Prostate gland (tissue), 2 donors: ENCODE measurements at regions not wholly inside any gene's neighbourhood (a gene's known extent, or its start where the extent isn't known, plus 50 kb on each side); places are given as distances from the start of the nearest gene placed in this dataset.

ENCODE experiments used
- DNase-seq: peaks from one replicate; pipeline ENCODE4 v3.0.0-alpha.2; 2019; ENCODE audit warnings: low spot score
- H3K27ac ChIP-seq, 2 donors: fragments of 200-600 bp; sonication (generic); 2 replicates each; pipeline ENCODE4 v1.5.1; 2017 to 2019
- H3K27me3 ChIP-seq: fragments of 200-600 bp; sonication (generic); replicated peaks from 2 replicates; pipeline ENCODE4 v1.5.1; 2019; ENCODE audit not compliant: insufficient read depth
- H3K36me3 ChIP-seq, 2 donors: fragments of 200-600 bp; sonication (generic); 1 replicate in 1 of 2; 2 replicates in 1 of 2; pipeline versions ENCODE4 v1.5.1 to v1.8.1; 2017 to 2019
- H3K4me1 ChIP-seq: fragments of 200-600 bp; sonication (generic); replicated peaks from 2 replicates; pipeline ENCODE4 v1.5.1; 2019
- H3K4me3 ChIP-seq, 2 donors: fragments of 200-600 bp; sonication (generic); 2 replicates each; pipeline ENCODE4 v1.5.1; 2017 to 2019
- H3K9me3 ChIP-seq: fragments of 200-600 bp; sonication (generic); 2 replicates; pipeline ENCODE4 v1.5.1; 2017
- POLR2A ChIP-seq: fragments of 450-650 bp; IDR thresholded peaks from one replicate; pipeline ENCODE4 v1.6.1; 2016; ENCODE audit warnings: antibody characterized with exemption, mild to moderate bottlenecking
- POLR2AphosphoS5 ChIP-seq: sonication (generic); formaldehyde crosslinking; IDR thresholded peaks from one replicate; pipeline ENCODE4 v1.6.1; 2017; ENCODE audit warnings: antibody characterized with exemption
- WGBS: methylation state at CpG from one replicate; pipeline ENCODE4 v1.1.5; 2018; 5-methylcytosine and 5-hydroxymethylcytosine counted together
- intact Hi-C: fragments of 100-400 bp; cut with DNase I; formaldehyde crosslinking; loops from one replicate; pipeline ENCODE4 v1.14.2; 2022
- TF ChIP-seq, protein P1 (sequence below), 4 experiments: fragments of 200-600 bp in 2 of 4; fragments of 450-650 bp in 2 of 4; sonication (generic) in 2 of 4; IDR thresholded peaks; 1 replicate in 3 of 4; 2 replicates in 1 of 4; pipeline ENCODE4 v1.5.1; 2016 to 2019; ENCODE audit warnings: antibody characterized with exemption in 4 of 4, mild to moderate bottlenecking in 2 of 4, moderate library complexity in 2 of 4

DNA sequence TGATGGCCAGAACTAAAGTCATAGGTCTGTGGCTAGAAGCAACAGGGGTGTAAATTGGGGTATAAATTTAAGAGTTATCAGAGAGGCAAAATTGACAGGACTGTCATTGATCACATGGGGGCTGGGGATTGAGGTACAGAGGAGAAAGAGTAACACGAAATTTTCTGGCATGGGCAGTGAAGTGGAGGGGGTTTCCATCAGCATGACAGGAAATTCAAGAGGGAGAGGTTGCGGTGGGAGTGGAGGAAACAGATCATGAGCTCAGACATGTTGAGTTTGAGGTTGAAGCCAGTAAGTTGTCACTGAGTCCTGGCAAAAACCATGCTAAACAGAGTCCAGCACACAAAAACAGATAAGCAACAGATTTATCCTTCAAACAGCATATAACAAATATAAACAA lies 192.1 kb upstream of the TSC22D1 start:
- no peaks in the 10 kb centered on the region for H3K4me1 ChIP-seq
- no peak for DNase-seq
- no peak overlapping the region for H3K4me3 ChIP-seq
- no peak overlapping the region for H3K27ac ChIP-seq
- no peaks in the 10 kb centered on the region for H3K9me3 ChIP-seq
- 32% methylated on average over 2 of the region's 2 CpGs for WGBS
- TF ChIP-seq POLR2A (no peak), POLR2AphosphoS5 (no peak)
- TF ChIP-seq, protein P1, sequence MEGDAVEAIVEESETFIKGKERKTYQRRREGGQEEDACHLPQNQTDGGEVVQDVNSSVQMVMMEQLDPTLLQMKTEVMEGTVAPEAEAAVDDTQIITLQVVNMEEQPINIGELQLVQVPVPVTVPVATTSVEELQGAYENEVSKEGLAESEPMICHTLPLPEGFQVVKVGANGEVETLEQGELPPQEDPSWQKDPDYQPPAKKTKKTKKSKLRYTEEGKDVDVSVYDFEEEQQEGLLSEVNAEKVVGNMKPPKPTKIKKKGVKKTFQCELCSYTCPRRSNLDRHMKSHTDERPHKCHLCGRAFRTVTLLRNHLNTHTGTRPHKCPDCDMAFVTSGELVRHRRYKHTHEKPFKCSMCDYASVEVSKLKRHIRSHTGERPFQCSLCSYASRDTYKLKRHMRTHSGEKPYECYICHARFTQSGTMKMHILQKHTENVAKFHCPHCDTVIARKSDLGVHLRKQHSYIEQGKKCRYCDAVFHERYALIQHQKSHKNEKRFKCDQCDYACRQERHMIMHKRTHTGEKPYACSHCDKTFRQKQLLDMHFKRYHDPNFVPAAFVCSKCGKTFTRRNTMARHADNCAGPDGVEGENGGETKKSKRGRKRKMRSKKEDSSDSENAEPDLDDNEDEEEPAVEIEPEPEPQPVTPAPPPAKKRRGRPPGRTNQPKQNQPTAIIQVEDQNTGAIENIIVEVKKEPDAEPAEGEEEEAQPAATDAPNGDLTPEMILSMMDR (IDR thresholded peaks at IDR 0.05) = no peak
- no peaks in the 10 kb centered on the region for H3K27me3 ChIP-seq
- no peaks in the 10 kb centered on the region for H3K36me3 ChIP-seq
- intact Hi-C loops = no loop called here

DNA sequence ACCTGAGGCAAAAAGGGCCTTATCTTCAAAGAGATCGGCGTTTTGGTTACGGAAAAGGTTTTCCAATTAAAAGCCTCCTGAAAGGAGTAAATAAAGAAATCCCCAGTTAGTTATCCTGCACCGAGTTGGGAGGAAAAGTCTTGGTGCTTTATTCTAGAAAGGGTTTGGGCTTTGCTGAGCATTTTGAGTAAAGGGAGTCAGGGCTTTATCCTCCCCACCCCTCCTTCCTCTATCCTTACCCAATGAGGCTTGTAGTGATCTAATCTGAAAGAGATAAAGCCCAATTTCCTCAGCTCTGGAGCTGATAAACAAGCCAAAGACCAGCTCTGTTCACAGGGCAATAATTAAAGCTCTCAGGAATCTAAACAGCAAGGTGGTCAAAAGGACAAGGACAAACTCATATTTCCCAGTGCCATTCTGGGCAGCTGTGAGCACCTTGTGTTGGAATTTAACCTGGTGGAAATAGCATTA lies 188.9 kb upstream of the TSC22D1 start:
- Histone ChIP-seq H3K27ac (no peak overlapping the region), H3K36me3 (no peaks in the 10 kb centered on the region), H3K4me1 (peaks cover 6% of the 10 kb centered on the region), H3K9me3 (no peaks in the 10 kb centered on the region), H3K4me3 (no peak overlapping the region), H3K27me3 (no peaks in the 10 kb centered on the region)
- intact Hi-C loops = no loop called here
- WGBS = 43% methylated on average over 4 of the region's 4 CpGs
- no peak for DNase-seq
- TF ChIP-seq POLR2A (no peak), POLR2AphosphoS5 (no peak)
- TF ChIP-seq, protein P1 (IDR thresholded peaks at IDR 0.05) = no peak

DNA sequence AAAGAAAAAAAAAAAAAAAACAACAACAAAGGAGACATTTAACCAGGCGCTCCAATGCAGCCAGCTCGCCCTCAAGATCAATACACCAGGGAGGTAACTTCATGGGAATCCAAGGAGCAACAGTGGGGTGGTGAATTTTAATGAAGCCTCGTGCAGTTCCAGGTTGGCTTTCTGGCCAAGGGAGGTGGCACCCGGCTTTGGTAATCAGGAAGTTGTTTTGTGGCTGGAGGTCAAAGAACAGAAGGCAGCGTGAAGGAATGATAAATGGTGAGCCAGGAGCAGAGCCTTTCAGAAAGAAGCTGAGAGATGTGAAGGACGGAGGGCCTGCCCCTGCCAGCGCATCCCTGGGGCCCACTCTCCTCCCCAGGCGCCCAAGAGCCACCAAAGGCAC lies 188.2 kb upstream of the TSC22D1 start:
- H3K4me1 ChIP-seq = peaks cover 12% of the 10 kb centered on the region
- H3K36me3 ChIP-seq = no peaks in the 10 kb centered on the region
- no peaks in the 10 kb centered on the region for H3K9me3 ChIP-seq
- intact Hi-C loops = loop anchor here (5.0 kb wide), 1 partner anchor 88 kb away; no protein-coding TSS in a partner anchor
- no peak overlapping the region for H3K4me3 ChIP-seq
- H3K27ac ChIP-seq = no peak overlapping the region
- DNase-seq = peak; percentile 24
- WGBS = 37% methylated on average over 8 of the region's 8 CpGs
- TF ChIP-seq, protein P1 (IDR thresholded peaks at IDR 0.05) = no peak
- TF ChIP-seq POLR2A (no peak), POLR2AphosphoS5 (peak; percentile 9)
- H3K27me3 ChIP-seq = no peaks in the 10 kb centered on the region

DNA sequence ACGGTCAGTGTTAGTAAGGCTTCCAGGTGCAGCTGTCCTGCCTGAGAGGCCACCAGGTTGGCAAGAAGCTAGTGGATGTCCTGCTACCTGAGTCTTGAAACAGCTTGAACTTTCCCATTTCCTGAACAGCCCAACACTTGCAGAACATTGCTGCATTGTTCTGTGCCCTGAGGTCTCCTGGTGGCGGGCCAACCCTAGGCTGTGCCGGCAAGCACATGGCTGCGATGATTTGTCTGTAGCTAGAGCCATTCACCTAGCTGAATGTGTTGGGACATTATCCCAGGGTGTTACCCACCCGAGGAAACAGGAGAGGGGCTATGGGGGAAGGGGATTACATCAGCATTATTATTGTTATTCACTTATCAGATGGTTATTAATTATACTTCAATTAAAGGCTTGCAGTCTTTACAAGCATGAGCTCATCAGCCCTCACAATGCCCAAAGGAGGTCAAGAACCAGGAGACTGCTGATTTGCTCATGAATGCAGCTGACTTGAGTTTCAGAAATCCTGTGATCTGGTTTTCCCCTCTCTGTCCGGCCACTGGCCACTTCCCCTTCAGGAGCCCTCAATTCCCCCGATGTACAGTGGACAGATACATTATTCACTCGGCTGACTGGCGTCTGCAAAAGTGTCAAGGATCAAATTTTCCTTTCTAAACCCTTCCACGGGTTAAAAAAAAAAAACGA lies 187.6 kb upstream of the TSC22D1 start:
- 43% methylated on average over 11 of the region's 11 CpGs for WGBS
- intact Hi-C loops = loop anchor here (5.0 kb wide), 1 partner anchor 89 kb away; no protein-coding TSS in a partner anchor
- peak; percentile 32 for DNase-seq

More for the DNA sequence above, 187.6 kb upstream of the TSC22D1 start:
- H3K27ac ChIP-seq = no peak overlapping the region
- no peaks in the 10 kb centered on the region for H3K36me3 ChIP-seq
- H3K4me3 ChIP-seq = no peak overlapping the region
- peaks cover 14% of the 10 kb centered on the region for H3K4me1 ChIP-seq
- TF ChIP-seq POLR2AphosphoS5 = no peak
- TF ChIP-seq, protein P1 (IDR thresholded peaks at IDR 0.05) = peak in 1 of 4 experiments; percentile 5
- H3K9me3 ChIP-seq = no peaks in the 10 kb centered on the region
- no peaks in the 10 kb centered on the region for H3K27me3 ChIP-seq
